Muscle of leg (tissue), 3 donors: ENCODE measurements at regions not wholly inside any gene's neighbourhood (a gene's known extent, or its start where the extent isn't known, plus 50 kb on each side); places are given as distances from the start of the nearest gene placed in this dataset.

Source experiments
- DNase-seq: peaks from one replicate; pipeline ENCODE4 v3.0.0; 2013
- H3K27ac ChIP-seq: one replicate; pipeline ENCODE4 v1.5.1; 2013; ENCODE audit warnings: mild to moderate bottlenecking, low read length, control low read depth
- H3K27me3 ChIP-seq: one replicate; pipeline ENCODE4 v1.6.1; 2013; ENCODE audit warnings: low read length; ENCODE audit not compliant: control insufficient read depth, insufficient read depth
- H3K36me3 ChIP-seq: one replicate; pipeline ENCODE4 v1.6.1; 2013; ENCODE audit warnings: low read length; ENCODE audit not compliant: control insufficient read depth, insufficient read depth
- H3K4me1 ChIP-seq: one replicate; pipeline ENCODE4 v1.6.1; 2013; ENCODE audit warnings: low read length; ENCODE audit not compliant: control insufficient read depth, insufficient read depth
- H3K4me3 ChIP-seq: one replicate; pipeline ENCODE4 v1.5.1; 2013; ENCODE audit warnings: low read length, control low read depth
- H3K9me3 ChIP-seq: replicated peaks from 2 replicates; pipeline ENCODE4 v1.6.1; 2013; ENCODE audit warnings: low read depth, low read length; ENCODE audit not compliant: control insufficient read depth
- WGBS: methylation state at CpG from one replicate; pipeline ENCODE4 v1.1.5; 2013; ENCODE audit warnings: missing lambda C conversion rate; ENCODE audit not compliant: insufficient coverage; 5-methylcytosine and 5-hydroxymethylcytosine counted together

DNA sequence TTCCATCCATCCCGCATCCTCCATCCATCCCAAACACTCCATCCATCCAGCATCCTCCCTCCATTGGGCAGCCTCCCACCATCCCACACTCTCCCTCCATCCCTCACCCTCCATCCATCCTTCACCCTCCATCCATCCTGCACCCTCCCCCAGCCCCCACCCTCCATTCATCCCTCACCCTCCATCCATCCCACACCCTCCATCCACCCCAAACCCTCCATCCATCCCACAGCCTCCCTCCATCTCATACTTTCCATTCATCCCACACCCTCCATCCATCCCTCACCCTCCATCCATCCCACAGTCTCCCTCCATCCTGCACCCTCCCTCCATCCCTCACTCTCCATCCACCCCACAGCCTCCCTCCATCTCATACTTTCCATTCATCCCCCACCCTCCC, 60.4 kb downstream of the FOXI2 start:
- no peaks in the 10 kb centered on the region for H3K4me1 ChIP-seq
- H3K27me3 ChIP-seq: peaks cover 3% of the 10 kb centered on the region
- no peak for DNase-seq
- WGBS: 100% methylated on average over 1 of the region's 1 CpG
- H3K27ac ChIP-seq: no peak overlapping the region
- no peaks in the 10 kb centered on the region for H3K36me3 ChIP-seq
- H3K4me3 ChIP-seq: no peak overlapping the region
- no peaks in the 10 kb centered on the region for H3K9me3 ChIP-seq

DNA sequence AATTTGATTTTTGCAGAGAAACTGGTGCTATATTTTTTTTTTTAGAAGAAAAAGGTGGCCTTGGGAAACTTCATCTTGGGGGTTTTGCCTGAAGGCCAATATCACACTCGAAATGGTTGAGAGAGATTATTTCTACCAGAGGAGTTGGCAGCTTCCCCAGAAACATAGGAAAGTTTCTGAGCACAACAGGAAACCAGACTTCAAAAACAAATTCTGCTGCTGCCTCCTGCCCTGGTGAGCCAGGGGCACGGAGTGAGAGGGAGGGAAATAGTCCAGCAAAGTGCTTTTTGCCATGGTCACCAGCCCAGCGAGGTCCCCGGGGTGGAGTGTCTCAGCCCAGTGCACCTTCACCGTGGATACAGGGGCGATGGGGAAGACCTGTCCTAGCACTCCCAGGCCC, 61.1 kb downstream of the FOXI2 start:
- DNase-seq: peak; percentile 35
- Histone ChIP-seq H3K27ac (no peak overlapping the region), H3K9me3 (no peaks in the 10 kb centered on the region), H3K4me1 (no peaks in the 10 kb centered on the region), H3K27me3 (peaks cover 3% of the 10 kb centered on the region), H3K4me3 (no peak overlapping the region), H3K36me3 (no peaks in the 10 kb centered on the region)
- WGBS: 56% methylated on average over 5 of the region's 6 CpGs

DNA sequence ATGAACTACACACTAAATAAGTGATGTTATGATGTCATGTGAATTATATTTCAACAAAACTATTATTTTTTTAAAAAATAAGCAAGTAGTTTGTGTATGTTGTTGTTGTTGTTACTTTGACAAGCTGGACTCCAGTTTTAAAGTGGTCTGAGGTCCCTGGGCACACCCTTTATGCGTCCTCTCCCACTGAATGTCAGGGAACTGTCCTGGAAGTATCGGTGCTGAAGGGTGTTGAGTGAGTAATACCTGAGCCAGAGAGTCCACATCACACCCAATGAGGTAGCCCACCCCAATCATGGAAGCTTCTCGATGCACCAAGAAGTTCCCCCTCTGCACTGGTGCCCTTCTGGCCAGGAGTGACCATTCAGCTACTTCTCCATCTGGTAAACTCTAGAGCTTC, 64.3 kb downstream of the FOXI2 start:
- WGBS: no CpG with 5 or more reads among the region's 3 CpGs
- no peaks in the 10 kb centered on the region for H3K9me3 ChIP-seq
- no peak overlapping the region for H3K27ac ChIP-seq
- no peak overlapping the region for H3K4me3 ChIP-seq
- DNase-seq: no peak
- H3K36me3 ChIP-seq: no peaks in the 10 kb centered on the region
- no peaks in the 10 kb centered on the region for H3K27me3 ChIP-seq
- no peaks in the 10 kb centered on the region for H3K4me1 ChIP-seq

DNA sequence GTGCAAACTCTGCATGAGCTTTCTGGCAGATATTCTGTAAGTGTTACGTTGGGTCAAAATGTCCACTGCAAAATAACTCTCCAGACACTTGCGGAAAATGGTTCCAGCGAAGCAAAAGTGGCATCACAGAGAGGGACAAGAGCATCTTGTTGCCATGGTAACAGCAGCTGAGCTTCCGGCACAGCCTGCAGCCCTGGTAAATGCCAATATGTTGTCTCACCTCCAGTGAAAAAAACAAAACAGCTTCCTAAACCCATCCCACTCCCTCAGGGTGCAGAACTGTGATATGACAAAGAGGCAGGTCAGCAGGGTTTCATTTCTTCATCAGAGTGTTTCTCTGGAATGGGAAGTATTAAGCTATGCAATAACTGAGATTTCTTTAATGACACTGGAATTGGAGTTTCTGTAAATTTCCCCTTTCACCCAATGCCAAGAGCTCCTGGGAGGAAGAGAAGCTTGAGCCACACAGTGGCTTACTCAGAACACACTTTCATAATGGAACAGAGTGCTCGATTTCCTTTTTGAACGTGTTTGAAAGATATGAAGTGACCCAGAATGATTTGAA, 65.6 kb downstream of the FOXI2 start:
- H3K27ac ChIP-seq: no peak overlapping the region
- no peaks in the 10 kb centered on the region for H3K9me3 ChIP-seq
- H3K36me3 ChIP-seq: no peaks in the 10 kb centered on the region
- no peaks in the 10 kb centered on the region for H3K4me1 ChIP-seq
- peaks cover 1% of the 10 kb centered on the region for H3K27me3 ChIP-seq
- WGBS: 78% methylated on average over 3 of the region's 6 CpGs
- DNase-seq: no peak
- H3K4me3 ChIP-seq: no peak overlapping the region

DNA sequence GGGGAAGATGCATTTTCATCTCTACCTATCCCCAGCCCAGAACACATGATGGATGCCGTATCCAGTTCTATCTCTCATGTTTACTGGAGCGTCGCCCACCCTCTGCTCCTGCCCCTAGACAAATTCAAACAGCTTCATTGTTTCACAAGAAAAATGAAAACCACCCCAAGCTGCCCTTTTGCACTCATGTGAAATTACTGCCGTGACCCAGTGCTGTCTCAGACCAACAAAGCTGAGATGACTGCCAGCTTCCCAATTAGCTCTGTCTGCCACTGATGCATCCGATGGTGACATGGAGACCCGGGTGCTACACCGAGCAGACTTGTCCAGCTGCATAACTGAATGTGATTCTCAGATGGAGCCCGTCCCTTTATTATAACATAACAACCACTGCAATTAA, 67.7 kb downstream of the FOXI2 start:
- Histone ChIP-seq H3K27me3 (peaks cover 2% of the 10 kb centered on the region), H3K4me1 (no peaks in the 10 kb centered on the region), H3K4me3 (no peak overlapping the region), H3K36me3 (no peaks in the 10 kb centered on the region), H3K27ac (no peak overlapping the region), H3K9me3 (peaks cover 2% of the 10 kb centered on the region)
- no peak for DNase-seq
- 78% methylated on average over 5 of the region's 8 CpGs for WGBS

DNA sequence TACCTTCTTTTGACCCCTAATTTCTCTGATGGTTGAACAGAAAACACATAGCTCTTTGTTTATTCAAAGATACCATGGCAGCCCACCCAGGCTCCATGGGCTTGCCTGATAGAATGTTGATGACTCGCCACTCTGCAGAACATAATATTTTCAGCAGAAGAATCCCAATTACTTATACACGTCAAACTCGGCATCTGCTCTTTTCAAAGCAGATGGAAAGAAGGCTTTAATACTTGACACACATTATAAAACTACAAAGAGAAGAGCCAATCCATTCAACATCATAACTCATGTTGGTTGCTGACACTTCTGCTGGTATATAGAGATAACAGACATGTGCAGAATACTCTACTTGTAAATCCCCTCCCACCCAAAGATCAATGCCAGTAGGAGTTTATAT, 69.0 kb downstream of the FOXI2 start:
- Histone ChIP-seq H3K36me3 (no peaks in the 10 kb centered on the region), H3K27me3 (peaks cover 2% of the 10 kb centered on the region), H3K27ac (no peak overlapping the region), H3K9me3 (peaks cover 2% of the 10 kb centered on the region), H3K4me1 (no peaks in the 10 kb centered on the region), H3K4me3 (no peak overlapping the region)
- 83% methylated on average over 1 of the region's 3 CpGs for WGBS
- DNase-seq: no peak

DNA sequence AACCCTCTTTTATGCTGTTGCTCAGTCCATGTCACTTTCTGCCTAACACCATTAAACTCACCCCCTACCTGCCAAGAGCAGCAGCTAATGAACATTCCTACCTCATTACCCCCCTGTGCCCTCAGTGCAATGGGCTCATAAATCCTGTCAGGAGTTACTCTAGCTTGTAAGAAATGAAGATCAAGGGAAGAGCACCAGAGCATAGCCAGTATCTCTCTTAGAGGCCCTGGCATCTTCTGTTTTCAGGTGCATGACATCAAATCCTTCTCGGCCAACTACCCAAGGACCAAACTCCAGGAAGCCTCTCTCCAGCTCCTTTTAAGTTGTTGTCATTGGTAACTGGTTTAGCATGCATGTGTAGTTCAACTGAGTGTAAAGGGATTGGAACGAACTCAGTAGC, 75.1 kb downstream of the FOXI2 start:
- no CpG with 5 or more reads among the region's 2 CpGs for WGBS
- no peak overlapping the region for H3K4me3 ChIP-seq

DNA sequence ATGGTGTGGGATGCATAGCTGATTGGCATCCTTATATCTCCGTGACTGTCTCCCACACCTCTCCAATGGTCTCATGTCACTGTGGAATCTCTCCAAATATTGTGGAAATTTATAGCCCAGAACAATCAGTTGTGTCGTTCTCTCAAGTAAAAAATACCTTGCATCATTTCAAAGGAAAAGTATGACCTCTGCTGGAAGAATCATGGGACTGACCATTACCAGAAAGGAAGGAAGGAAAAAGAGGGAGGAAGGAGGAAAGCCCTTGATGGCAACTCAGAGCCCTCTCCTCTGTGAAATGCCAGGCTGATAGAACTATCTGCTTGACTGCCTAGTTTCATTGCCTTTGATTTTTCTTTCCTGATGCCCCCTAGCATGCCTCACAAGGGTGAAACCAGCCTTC, 76.3 kb downstream of the FOXI2 start:
- Histone ChIP-seq H3K4me3 (no peak overlapping the region), H3K36me3 (no peaks in the 10 kb centered on the region), H3K4me1 (no peaks in the 10 kb centered on the region), H3K27me3 (no peaks in the 10 kb centered on the region), H3K27ac (no peak overlapping the region), H3K9me3 (peaks cover 2% of the 10 kb centered on the region)
- WGBS: no CpG with 5 or more reads among the region's 2 CpGs
- no peak for DNase-seq

More for the DNA sequence above, 75.1 kb downstream of the FOXI2 start:
- DNase-seq: no peak
- Histone ChIP-seq H3K9me3 (peaks cover 2% of the 10 kb centered on the region), H3K36me3 (no peaks in the 10 kb centered on the region), H3K4me1 (no peaks in the 10 kb centered on the region), H3K27ac (no peak overlapping the region), H3K27me3 (peaks cover 2% of the 10 kb centered on the region)

DNA sequence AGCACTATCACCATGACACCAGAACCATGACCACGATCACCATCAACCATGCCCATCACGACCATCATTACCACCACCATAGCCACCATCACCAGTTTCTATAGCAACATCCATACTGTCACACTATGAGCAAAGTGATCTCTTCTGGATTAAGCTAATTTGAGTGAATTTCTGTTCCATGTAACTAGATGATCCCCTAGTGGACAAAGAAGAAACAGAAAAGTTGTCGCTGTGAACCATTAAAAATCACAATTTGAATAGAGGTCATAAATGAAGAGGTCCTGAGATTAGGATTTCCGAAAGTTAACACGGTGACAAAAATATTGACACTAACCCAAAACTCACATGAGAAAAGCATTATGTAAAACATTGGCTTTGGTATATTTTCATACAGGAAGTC, 77.6 kb downstream of the CLRN3 start:
- whole genome bisulfite sequencing: 83% methylated on average over 2 of the region's 5 CpGs
- Histone ChIP-seq H3K27me3 (no peaks in the 10 kb centered on the region), H3K36me3 (no peaks in the 10 kb centered on the region), H3K4me3 (no peak overlapping the region), H3K27ac (no peak overlapping the region), H3K4me1 (no peaks in the 10 kb centered on the region), H3K9me3 (no peaks in the 10 kb centered on the region)
- DNase-seq: no peak

DNA sequence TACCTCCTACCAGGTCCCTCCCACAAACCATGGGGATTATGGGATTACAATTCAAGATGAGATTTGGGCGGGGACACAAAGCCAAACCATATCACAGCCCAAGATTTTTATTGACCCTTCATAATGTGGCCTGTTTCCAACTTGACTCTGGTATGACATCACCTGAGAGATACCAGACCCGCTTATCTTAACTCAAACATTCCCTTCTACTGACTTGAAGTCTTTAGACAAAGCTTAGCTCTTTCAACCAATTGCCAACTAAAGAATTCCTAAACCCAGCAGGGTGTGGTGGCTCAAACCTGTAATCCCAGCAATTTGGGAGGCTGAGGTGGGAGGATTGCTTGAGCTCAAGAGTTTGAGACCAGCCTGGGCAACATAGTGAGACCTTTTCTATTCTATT, 67.9 kb downstream of the CLRN3 start:
- Histone ChIP-seq H3K9me3 (peaks cover 3% of the 10 kb centered on the region), H3K27ac (no peak overlapping the region), H3K4me3 (no peak overlapping the region), H3K36me3 (no peaks in the 10 kb centered on the region), H3K27me3 (peaks cover 3% of the 10 kb centered on the region), H3K4me1 (no peaks in the 10 kb centered on the region)
- no peak for DNase-seq
- WGBS: 75% methylated on average over 1 of the region's 2 CpGs

DNA sequence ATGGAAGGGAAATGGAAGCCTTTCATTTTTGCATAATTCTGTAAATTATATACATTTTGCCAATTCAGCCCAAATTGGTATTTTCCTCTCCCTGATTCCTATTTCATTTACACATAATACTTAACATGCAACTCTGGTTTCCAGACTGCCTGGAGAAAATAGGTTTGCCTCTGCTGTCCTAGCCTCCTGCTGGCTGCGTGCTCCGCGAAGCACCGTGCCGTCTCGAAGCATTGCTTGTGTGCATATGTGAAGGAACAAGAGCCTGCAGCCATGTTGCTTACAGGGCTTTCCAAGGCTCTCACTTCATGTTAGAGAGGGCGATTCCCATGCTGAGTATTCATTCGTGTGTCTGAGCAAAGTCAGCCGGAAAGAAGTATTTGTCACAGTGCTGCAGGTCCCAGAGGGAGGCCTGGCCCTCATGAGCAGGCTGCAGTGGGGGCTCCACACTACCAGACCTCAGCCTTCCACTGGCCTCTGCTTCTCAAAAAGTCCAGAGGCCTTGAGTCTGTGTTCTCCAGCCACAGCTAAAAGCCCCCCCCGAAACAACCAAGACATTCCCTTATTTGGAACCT, 66.5 kb downstream of the CLRN3 start:
- Histone ChIP-seq H3K9me3 (peaks cover 3% of the 10 kb centered on the region), H3K27ac (no peak overlapping the region), H3K4me1 (no peaks in the 10 kb centered on the region), H3K36me3 (no peaks in the 10 kb centered on the region), H3K27me3 (peaks cover 3% of the 10 kb centered on the region), H3K4me3 (no peak overlapping the region)
- WGBS: 51% methylated on average over 8 of the region's 10 CpGs
- no peak for DNase-seq
